H9 (cell line): ENCODE measurements at regions not wholly inside any gene's neighbourhood (a gene's known extent, or its start where the extent isn't known, plus 50 kb on each side); places are given as distances from the start of the nearest gene placed in this dataset.

ENCODE experiments used
- DNase-seq: peaks from one replicate; pipeline ENCODE4 v3.0.0-alpha.2; 2017
- H2AFZ ChIP-seq: one replicate; pipeline ENCODE4 v1.6.1; 2013; ENCODE audit warnings: mild to moderate bottlenecking, low read length, control low read depth, moderate library complexity
- H2AK5ac ChIP-seq: 2 replicates; pipeline ENCODE4 v1.6.1; 2013; ENCODE audit warnings: low read length, control low read depth, mixed read lengths; ENCODE audit not compliant: insufficient read length
- H2BK120ac ChIP-seq: one replicate; pipeline ENCODE4 v1.6.1; 2013; ENCODE audit warnings: low read depth, mild to moderate bottlenecking, low read length, control low read depth, inconsistent platforms; ENCODE audit not compliant: poor library complexity, severe bottlenecking
- H2BK12ac ChIP-seq: 2 replicates; pipeline ENCODE4 v1.6.1; 2013; ENCODE audit warnings: low read length, control low read depth, mixed read lengths, low read depth; ENCODE audit not compliant: insufficient read length
- H2BK15ac ChIP-seq: 2 replicates; pipeline ENCODE4 v1.6.1; 2013; ENCODE audit warnings: low read depth, low read length, control low read depth
- H2BK20ac ChIP-seq: one replicate; pipeline ENCODE4 v1.6.1; 2013; ENCODE audit warnings: low read depth, mild to moderate bottlenecking, low read length, control low read depth, inconsistent platforms; ENCODE audit not compliant: poor library complexity, severe bottlenecking
- H2BK5ac ChIP-seq: 2 replicates; pipeline ENCODE4 v1.6.1; 2013; ENCODE audit warnings: low read length, control low read depth, mixed read lengths; ENCODE audit not compliant: insufficient read length
- H3K14ac ChIP-seq: 2 replicates; pipeline ENCODE4 v1.6.1; 2013; ENCODE audit warnings: low read length, control low read depth; ENCODE audit not compliant: insufficient read depth
- H3K18ac ChIP-seq: 2 replicates; pipeline ENCODE4 v1.6.1; 2013; ENCODE audit warnings: low read depth, mild to moderate bottlenecking, mixed read lengths, low read length, control low read depth; ENCODE audit not compliant: insufficient read length
- H3K23ac ChIP-seq: 2 replicates; pipeline ENCODE4 v1.6.1; 2013; ENCODE audit warnings: low read length, control low read depth, mixed read lengths, low read depth; ENCODE audit not compliant: insufficient read length
- H3K23me2 ChIP-seq: 2 replicates; pipeline ENCODE4 v1.6.1; 2013; ENCODE audit warnings: low read depth, mild to moderate bottlenecking, mixed read lengths, low read length, control low read depth; ENCODE audit not compliant: insufficient read length, poor library complexity, severe bottlenecking
- H3K27ac ChIP-seq: 2 replicates; pipeline ENCODE4 v1.5.1; 2013; ENCODE audit warnings: low read length, control low read depth, mixed read lengths, low read depth; ENCODE audit not compliant: insufficient read length
- H3K27me3 ChIP-seq: 2 replicates; pipeline ENCODE4 v1.6.1; 2013; ENCODE audit warnings: low read length, control low read depth, inconsistent platforms; ENCODE audit not compliant: insufficient read depth
- H3K4ac ChIP-seq: 2 replicates; pipeline ENCODE4 v1.6.1; 2013; ENCODE audit warnings: low read depth, mild to moderate bottlenecking, control low read depth, inconsistent platforms, low read length, moderate library complexity
- H3K4me1 ChIP-seq: 2 replicates; pipeline ENCODE4 v1.6.1; 2013; ENCODE audit warnings: low read length, control low read depth, inconsistent platforms; ENCODE audit not compliant: insufficient read depth
- H3K4me2 ChIP-seq: 2 replicates; pipeline ENCODE4 v1.6.1; 2013; ENCODE audit warnings: low read length, control low read depth, mixed read lengths; ENCODE audit not compliant: insufficient read length, insufficient read depth
- H3K56ac ChIP-seq: 2 replicates; pipeline ENCODE4 v1.6.1; 2013; ENCODE audit warnings: low read depth, mild to moderate bottlenecking, mixed read lengths, low read length, control low read depth; ENCODE audit not compliant: insufficient read length
- H3K79me1 ChIP-seq: 2 replicates; pipeline ENCODE4 v1.6.1; 2013; ENCODE audit warnings: low read depth, mild to moderate bottlenecking, moderate library complexity, low read length, control low read depth, inconsistent platforms; ENCODE audit not compliant: insufficient read depth, poor library complexity, severe bottlenecking
- H3K79me2 ChIP-seq: 2 replicates; pipeline ENCODE4 v1.6.1; 2013; ENCODE audit warnings: low read length, control low read depth, inconsistent platforms; ENCODE audit not compliant: insufficient read depth
- H3K9ac ChIP-seq: 2 replicates; pipeline ENCODE4 v1.6.1; 2013; ENCODE audit warnings: low read length, control low read depth, mixed read lengths; ENCODE audit not compliant: insufficient read length; ENCODE audit errors: extremely low read depth
- H3K9me3 ChIP-seq: one replicate; pipeline ENCODE4 v1.6.1; 2013; ENCODE audit warnings: low read depth, low read length, inconsistent platforms; ENCODE audit not compliant: control insufficient read depth
- H3T11ph ChIP-seq: one replicate; pipeline ENCODE4 v1.6.1; 2013; ENCODE audit warnings: mild to moderate bottlenecking, low read length, control low read depth, inconsistent platforms
- H4K20me1 ChIP-seq: one replicate; pipeline ENCODE4 v1.6.1; 2013; ENCODE audit not compliant: control insufficient read depth, insufficient read length, insufficient read depth
- H4K5ac ChIP-seq: 2 replicates; pipeline ENCODE4 v1.6.1; 2013; ENCODE audit warnings: low read depth, mild to moderate bottlenecking, mixed read lengths, low read length, control low read depth; ENCODE audit not compliant: insufficient read length
- H4K8ac ChIP-seq: replicated peaks from 2 replicates; pipeline ENCODE4 v1.6.1; 2013; ENCODE audit warnings: low read length, control low read depth, mixed read lengths, low read depth; ENCODE audit not compliant: insufficient read length
- H4K91ac ChIP-seq: 2 replicates; pipeline ENCODE4 v1.6.1; 2013; ENCODE audit warnings: low read depth, mild to moderate bottlenecking, moderate library complexity, mixed read lengths, low read length, control low read depth; ENCODE audit not compliant: insufficient read length
- H3K27ac Mint-ChIP-seq, 3 experiments: 2 replicates in 2 of 3; 3 replicates in 1 of 3; pipeline ENCODE4 v1.8.0; 2020 to 2021; ENCODE audit warnings: mixed read lengths in 3 of 3, mild to moderate bottlenecking in 1 of 3, moderate library complexity in 1 of 3
- H3K27me3 Mint-ChIP-seq: 2 replicates; pipeline ENCODE4 v1.8.0; 2021; ENCODE audit warnings: low read depth, mild to moderate bottlenecking, moderate library complexity, mixed read lengths
- H3K36me3 Mint-ChIP-seq, 3 experiments: 2 replicates in 2 of 3; 3 replicates in 1 of 3; pipeline ENCODE4 v1.8.0; 2020 to 2021; ENCODE audit warnings: low read depth in 3 of 3, mixed read lengths in 3 of 3; ENCODE audit not compliant: insufficient read depth in 1 of 3
- H3K4me1 Mint-ChIP-seq, 2 experiments: 2 replicates each; pipeline ENCODE4 v1.8.0; 2020; ENCODE audit warnings: mixed read lengths in 2 of 2
- H3K4me3 Mint-ChIP-seq, 2 experiments: 2 replicates in 1 of 2; 3 replicates in 1 of 2; pipeline ENCODE4 v1.8.0; 2020 to 2021; ENCODE audit warnings: mild to moderate bottlenecking in 2 of 2, mixed read lengths in 2 of 2, moderate library complexity in 1 of 2
- H3K9me3 Mint-ChIP-seq, 2 experiments: 2 replicates in 1 of 2; 3 replicates in 1 of 2; pipeline ENCODE4 v1.8.0; 2020; ENCODE audit warnings: mild to moderate bottlenecking in 2 of 2, mixed read lengths in 2 of 2, moderate library complexity in 1 of 2
- WGBS: extraction: QIAGEN DNeasy Blood & Tissue Kit; methylation state at CpG from one replicate; pipeline ENCODE4 v1.1.7; 2013; ENCODE audit warnings: missing lambda C conversion rate, low lambda C conversion rate, mixed read lengths; ENCODE audit not compliant: insufficient read length; ENCODE audit errors: extremely low coverage; 5-methylcytosine and 5-hydroxymethylcytosine counted together
- TF ChIP-seq, protein P1 (sequence below): fragments of 200-600 bp; sonication (generic); conservative IDR thresholded peaks from 3 replicates; pipeline ENCODE4 v1.8.0; 2021; ENCODE audit warnings: antibody characterized with exemption, mild to moderate bottlenecking

DNA sequence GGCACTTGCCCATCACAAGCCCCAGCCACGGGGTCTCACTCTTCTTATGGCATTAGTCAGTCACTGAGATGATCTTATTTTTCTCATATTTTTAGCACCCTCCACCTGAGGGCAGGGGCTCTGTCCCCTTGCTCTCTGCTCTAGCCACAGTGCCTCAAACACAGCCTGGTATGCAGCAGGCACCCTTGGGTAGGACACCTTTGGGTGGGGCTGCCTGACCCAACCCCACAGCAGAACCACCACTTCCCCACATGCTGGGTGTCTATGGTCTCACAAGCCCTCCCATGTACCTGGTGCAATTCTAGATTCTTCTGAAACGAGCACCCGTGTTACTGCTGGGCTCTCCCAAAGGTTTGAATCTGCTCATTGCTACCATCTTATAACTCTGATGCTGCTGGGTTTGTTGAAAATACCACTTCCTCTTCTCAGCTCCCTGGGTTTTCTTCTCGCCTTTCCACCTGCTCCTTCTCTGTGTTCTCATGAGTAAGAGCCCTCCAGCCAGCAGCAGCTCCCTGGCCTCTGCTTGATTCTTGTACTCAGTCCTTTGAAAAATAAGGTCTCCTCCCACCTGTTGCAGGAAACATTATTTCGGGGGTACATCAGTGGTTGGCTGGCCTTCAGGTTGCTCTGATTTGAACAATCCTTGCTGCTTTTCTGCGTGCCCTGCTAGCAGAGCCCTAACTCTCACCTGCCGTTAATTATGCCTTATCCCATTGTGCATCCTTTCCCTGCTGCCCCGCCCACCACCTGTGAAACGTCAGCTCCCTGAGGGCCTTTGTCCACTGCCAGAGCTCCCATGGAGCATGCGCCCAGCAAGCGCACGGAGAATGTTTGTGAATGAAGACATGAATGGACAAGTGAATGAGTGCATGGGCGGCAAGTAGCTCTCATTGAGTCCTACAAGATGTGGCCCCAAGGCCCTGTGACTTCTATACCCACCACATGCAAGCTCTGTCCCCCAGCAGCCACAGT, 1181.6 kb downstream of the TBC1D22A start:
- peaks cover 0 to 4% (median 0%) of the 10 kb centered on the region in 3 experiments; a peak in 2 of 7 replicates for H3K36me3 Mint-ChIP-seq
- TF ChIP-seq, protein P1, sequence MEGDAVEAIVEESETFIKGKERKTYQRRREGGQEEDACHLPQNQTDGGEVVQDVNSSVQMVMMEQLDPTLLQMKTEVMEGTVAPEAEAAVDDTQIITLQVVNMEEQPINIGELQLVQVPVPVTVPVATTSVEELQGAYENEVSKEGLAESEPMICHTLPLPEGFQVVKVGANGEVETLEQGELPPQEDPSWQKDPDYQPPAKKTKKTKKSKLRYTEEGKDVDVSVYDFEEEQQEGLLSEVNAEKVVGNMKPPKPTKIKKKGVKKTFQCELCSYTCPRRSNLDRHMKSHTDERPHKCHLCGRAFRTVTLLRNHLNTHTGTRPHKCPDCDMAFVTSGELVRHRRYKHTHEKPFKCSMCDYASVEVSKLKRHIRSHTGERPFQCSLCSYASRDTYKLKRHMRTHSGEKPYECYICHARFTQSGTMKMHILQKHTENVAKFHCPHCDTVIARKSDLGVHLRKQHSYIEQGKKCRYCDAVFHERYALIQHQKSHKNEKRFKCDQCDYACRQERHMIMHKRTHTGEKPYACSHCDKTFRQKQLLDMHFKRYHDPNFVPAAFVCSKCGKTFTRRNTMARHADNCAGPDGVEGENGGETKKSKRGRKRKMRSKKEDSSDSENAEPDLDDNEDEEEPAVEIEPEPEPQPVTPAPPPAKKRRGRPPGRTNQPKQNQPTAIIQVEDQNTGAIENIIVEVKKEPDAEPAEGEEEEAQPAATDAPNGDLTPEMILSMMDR, result no peak
- no peak overlapping the region for H4K8ac ChIP-seq
- no peaks in the 10 kb centered on the region for H3K79me1 ChIP-seq
- H3K4ac ChIP-seq, result no peak overlapping the region
- H3K27me3 Mint-ChIP-seq, result peaks cover 14% of the 10 kb centered on the region
- no peak for DNase-seq
- H3K27me3 ChIP-seq, result no peaks in the 10 kb centered on the region
- no peaks in the 10 kb centered on the region for H3K4me1 Mint-ChIP-seq
- no peak overlapping the region for H2BK15ac ChIP-seq
- H3K4me1 ChIP-seq, result no peaks in the 10 kb centered on the region; the same call in 1 of the 2 replicates
- no peaks in the 10 kb centered on the region for H3K23me2 ChIP-seq
- no peak overlapping the region for H2AK5ac ChIP-seq
- H3T11ph ChIP-seq, result no peak overlapping the region
- H2BK20ac ChIP-seq, result no peak overlapping the region
- no peak overlapping the region for H4K5ac ChIP-seq
- H3K79me2 ChIP-seq, result no peaks in the 10 kb centered on the region
- no peak overlapping the region for H3K18ac ChIP-seq
- no peaks in the 10 kb centered on the region for H3K9me3 ChIP-seq
- no peak overlapping the region for H3K27ac ChIP-seq
- no peak overlapping the region for H3K4me3 Mint-ChIP-seq
- no peak overlapping the region for H2BK12ac ChIP-seq
- no peak overlapping the region for H3K9ac ChIP-seq
- H2AFZ ChIP-seq, result no peak overlapping the region
- no peak overlapping the region for H3K4me2 ChIP-seq
- H3K56ac ChIP-seq, result no peak overlapping the region
- no CpG with 5 or more reads among the region's 13 CpGs for WGBS
- H3K14ac ChIP-seq, result no peak overlapping the region; the same call in 1 of the 2 replicates
- no peak overlapping the region for H2BK120ac ChIP-seq
- peaks cover 11 to 84% of the 10 kb centered on the region in 2 experiments; a peak in 4 of 5 replicates for H3K9me3 Mint-ChIP-seq
- H4K20me1 ChIP-seq, result no peaks in the 10 kb centered on the region
- peak overlapping the region in 1 of 3 experiments; percentile 93; a peak in 1 of 7 replicates for H3K27ac Mint-ChIP-seq
- no peak overlapping the region for H3K23ac ChIP-seq
- no peak overlapping the region for H4K91ac ChIP-seq
- no peak overlapping the region for H2BK5ac ChIP-seq
